Mammary epithelial cell (primary cell): ENCODE measurements at regions not wholly inside any gene's neighbourhood (a gene's known extent, or its start where the extent isn't known, plus 50 kb on each side); places are given as distances from the start of the nearest gene placed in this dataset.

ENCODE experiments used
- EZH2 ChIP-seq: IDR thresholded peaks from 2 replicates; pipeline ENCODE4 v1.6.1; 2012; ENCODE audit warnings: low read length, inconsistent platforms, borderline replicate concordance
- TF ChIP-seq, protein P1 (sequence below), 2 donors: IDR thresholded peaks in 1 of 2; conservative IDR thresholded peaks in 1 of 2; 2 replicates each; pipeline ENCODE4 v1.5.1; 2011 to 2012; ENCODE audit warnings: inconsistent platforms in 2 of 2, low read length in 2 of 2, mild to moderate bottlenecking in 2 of 2, control low read depth in 1 of 2, low read depth in 1 of 2; ENCODE audit not compliant: insufficient read depth in 1 of 2; ENCODE audit errors: extremely low read depth in 1 of 2

DNA sequence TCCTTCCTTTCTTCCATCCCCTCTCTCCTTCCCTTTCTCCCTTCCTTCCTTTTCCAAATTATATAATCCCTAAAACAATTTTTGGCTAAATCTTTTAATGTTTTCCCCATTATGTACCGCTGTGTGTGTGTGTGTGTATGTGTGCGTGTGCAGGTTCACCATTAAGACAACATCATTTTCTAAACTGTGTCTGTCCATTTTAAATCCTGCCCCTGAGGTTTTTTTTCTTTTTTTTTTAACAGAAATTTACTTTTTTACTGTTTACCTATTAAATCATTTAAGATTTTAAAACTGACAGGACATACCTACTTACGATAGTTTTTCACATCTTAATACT, 366.3 kb upstream of the EPHA7 start:
- TF ChIP-seq, protein P1, sequence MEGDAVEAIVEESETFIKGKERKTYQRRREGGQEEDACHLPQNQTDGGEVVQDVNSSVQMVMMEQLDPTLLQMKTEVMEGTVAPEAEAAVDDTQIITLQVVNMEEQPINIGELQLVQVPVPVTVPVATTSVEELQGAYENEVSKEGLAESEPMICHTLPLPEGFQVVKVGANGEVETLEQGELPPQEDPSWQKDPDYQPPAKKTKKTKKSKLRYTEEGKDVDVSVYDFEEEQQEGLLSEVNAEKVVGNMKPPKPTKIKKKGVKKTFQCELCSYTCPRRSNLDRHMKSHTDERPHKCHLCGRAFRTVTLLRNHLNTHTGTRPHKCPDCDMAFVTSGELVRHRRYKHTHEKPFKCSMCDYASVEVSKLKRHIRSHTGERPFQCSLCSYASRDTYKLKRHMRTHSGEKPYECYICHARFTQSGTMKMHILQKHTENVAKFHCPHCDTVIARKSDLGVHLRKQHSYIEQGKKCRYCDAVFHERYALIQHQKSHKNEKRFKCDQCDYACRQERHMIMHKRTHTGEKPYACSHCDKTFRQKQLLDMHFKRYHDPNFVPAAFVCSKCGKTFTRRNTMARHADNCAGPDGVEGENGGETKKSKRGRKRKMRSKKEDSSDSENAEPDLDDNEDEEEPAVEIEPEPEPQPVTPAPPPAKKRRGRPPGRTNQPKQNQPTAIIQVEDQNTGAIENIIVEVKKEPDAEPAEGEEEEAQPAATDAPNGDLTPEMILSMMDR (conservative IDR thresholded peaks at IDR 0.05 in 1 of 2, IDR thresholded peaks at IDR 0.05 in 1 of 2; ENCODE audit: extremely low read depth in 1 of 2, insufficient read depth in 1 of 2, low read depth in 1 of 2, low read length in 2 of 2) = no peak
- no peak for TF ChIP-seq EZH2
